Activated T-helper 1 cell treated with Interleukin-2 at 50 U/mL for 16 hours (primary cell): ENCODE measurements at regions not wholly inside any gene's neighbourhood (a gene's known extent, or its start where the extent isn't known, plus 50 kb on each side); places are given as distances from the start of the nearest gene placed in this dataset.

Experiments used
- DNase-seq: peaks from one replicate; pipeline ENCODE4 v3.0.0-alpha.2; 2020; ENCODE audit warnings: low read depth

GRCh38 chr2:173770947-173771678 lies 194.1 kb downstream of the SP3 start:
- DNase-seq, result no peak

GRCh38 chr2:173772205-173772604 lies 193.0 kb downstream of the SP3 start:
- no peak for DNase-seq

GRCh38 chr2:173773076-173773475 lies 192.1 kb downstream of the SP3 start:
- DNase-seq, result no peak

- DNase-seq, result no peak
These were observed 189.7 kb downstream of the SP3 start for GRCh38 chr2:173775440-173775839.

GRCh38 chr2:173782681-173783080 lies 182.5 kb downstream of the SP3 start:
- DNase-seq, result no peak

- no peak for DNase-seq
These were observed 181.8 kb downstream of the SP3 start for GRCh38 chr2:173783382-173783781.

- DNase-seq, result no peak
These were observed 179.4 kb downstream of the SP3 start for GRCh38 chr2:173785813-173786212.

- no peak for DNase-seq
These were observed 173.7 kb downstream of the SP3 start for GRCh38 chr2:173791502-173791901.

GRCh38 chr2:173792166-173792565 lies 173.0 kb downstream of the SP3 start:
- no peak for DNase-seq

GRCh38 chr2:173792741-173793140 lies 172.4 kb downstream of the SP3 start:
- DNase-seq, result no peak

GRCh38 chr2:173793709-173794565 lies 171.2 kb downstream of the SP3 start:
- DNase-seq, result no peak

GRCh38 chr2:173797586-173798263 lies 167.4 kb downstream of the SP3 start:
- no peak for DNase-seq

- no peak for DNase-seq
These were observed 162.7 kb downstream of the SP3 start for GRCh38 chr2:173802518-173802917.

GRCh38 chr2:173803449-173803848 lies 161.7 kb downstream of the SP3 start:
- no peak for DNase-seq

- no peak for DNase-seq
These were observed 158.4 kb downstream of the SP3 start for GRCh38 chr2:173806761-173807160.

GRCh38 chr2:173808718-173809117 lies 156.5 kb downstream of the SP3 start:
- DNase-seq, result no peak

GRCh38 chr2:173812321-173812720 lies 152.9 kb downstream of the SP3 start:
- no peak for DNase-seq

- no peak for DNase-seq
These were observed 150.9 kb downstream of the SP3 start for GRCh38 chr2:173814306-173814705.

- DNase-seq, result no peak
These were observed 149.4 kb downstream of the SP3 start for GRCh38 chr2:173815772-173816171.

- no peak for DNase-seq
These were observed 147.6 kb downstream of the SP3 start for GRCh38 chr2:173817582-173817981.

GRCh38 chr2:173818285-173818684 lies 146.9 kb downstream of the SP3 start:
- no peak for DNase-seq

- DNase-seq, result no peak
These were observed 145.3 kb downstream of the SP3 start for GRCh38 chr2:173819852-173820251.

- DNase-seq, result no peak
These were observed 143.7 kb downstream of the SP3 start for GRCh38 chr2:173821451-173821850.
